Nephron (organoid): ENCODE measurements at regions not wholly inside any gene's neighbourhood (a gene's known extent, or its start where the extent isn't known, plus 50 kb on each side); places are given as distances from the start of the nearest gene placed in this dataset.

ENCODE experiments used
- H3K27ac Mint-ChIP-seq, 3 experiments: 2 replicates each; pipeline ENCODE4 v1.8.0; 2020; ENCODE audit warnings: mixed read lengths in 3 of 3, mild to moderate bottlenecking in 2 of 3, moderate library complexity in 1 of 3
- H3K27me3 Mint-ChIP-seq: 2 replicates; pipeline ENCODE4 v1.8.0; 2021; ENCODE audit warnings: low read depth, mild to moderate bottlenecking, moderate library complexity, mixed read lengths
- H3K36me3 Mint-ChIP-seq: 2 replicates; pipeline ENCODE4 v1.8.0; 2020; ENCODE audit warnings: low read depth, mixed read lengths
- H3K4me1 Mint-ChIP-seq: 2 replicates; pipeline ENCODE4 v1.8.0; 2020; ENCODE audit warnings: mixed read lengths
- H3K4me3 Mint-ChIP-seq, 3 experiments: 2 replicates each; pipeline ENCODE4 v1.8.0; 2020; ENCODE audit warnings: mild to moderate bottlenecking in 3 of 3, mixed read lengths in 3 of 3, moderate library complexity in 2 of 3
- H3K9me3 Mint-ChIP-seq: 2 replicates; pipeline ENCODE4 v1.8.0; 2020; ENCODE audit warnings: mixed read lengths
- CTCF ChIP-seq, 3 experiments: fragments of 200-600 bp; sonication (generic); IDR thresholded peaks; one replicate each; pipeline ENCODE4 v1.5.0; 2021; ENCODE audit warnings: antibody characterized with exemption in 3 of 3; ENCODE audit not compliant: unreplicated experiment in 3 of 3

- Mint-ChIP-seq H3K27me3 (no peaks in the 10 kb centered on the region), H3K36me3 (peaks cover 9% of the 10 kb centered on the region), H3K27ac (no peak overlapping the region), H3K4me3 (no peak overlapping the region), H3K9me3 (peaks cover 20% of the 10 kb centered on the region), H3K4me1 (peaks cover 26% of the 10 kb centered on the region)
- no peak for TF ChIP-seq CTCF (IDR thresholded peaks at IDR 0.05; ENCODE audit: unreplicated experiment in 3 of 3)
Measured at GRCh38 chr14:53786045-53786444, 170.6 kb downstream of the BMP4 start.

- Mint-ChIP-seq H3K4me3 (no peak overlapping the region), H3K4me1 (peaks cover 13% of the 10 kb centered on the region), H3K27me3 (no peaks in the 10 kb centered on the region), H3K36me3 (peaks cover 9% of the 10 kb centered on the region), H3K9me3 (peaks cover 27% of the 10 kb centered on the region), H3K27ac (no peak overlapping the region)
- no peak for TF ChIP-seq CTCF (IDR thresholded peaks at IDR 0.05; ENCODE audit: unreplicated experiment in 3 of 3)
Measured at GRCh38 chr14:53784688-53785087, 171.9 kb downstream of the BMP4 start.

DNA sequence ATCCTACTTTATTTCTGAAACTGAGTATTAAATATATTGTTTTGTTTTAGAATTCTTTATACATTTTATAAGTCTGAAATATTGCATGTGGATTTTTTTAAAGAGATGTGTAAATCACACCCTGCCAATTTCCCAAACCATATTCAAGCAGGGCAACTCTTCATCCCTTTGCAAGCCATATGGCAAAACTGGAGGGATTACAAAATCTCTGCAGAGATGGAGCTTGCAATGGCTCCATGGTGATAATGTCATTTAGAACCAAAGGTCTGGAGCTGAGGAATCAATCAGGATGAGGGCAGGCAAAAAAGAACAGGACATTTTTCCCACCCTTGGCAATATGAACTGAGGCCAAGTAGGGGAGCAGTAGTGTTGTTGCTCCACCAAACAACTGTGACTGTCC is 173.4 kb downstream of the BMP4 start:
- H3K4me3 Mint-ChIP-seq = no peak overlapping the region
- peaks cover 1% of the 10 kb centered on the region for H3K4me1 Mint-ChIP-seq
- no peak overlapping the region for H3K27ac Mint-ChIP-seq
- TF ChIP-seq CTCF (IDR thresholded peaks at IDR 0.05; ENCODE audit: unreplicated experiment in 3 of 3) = no peak
- peaks cover 27% of the 10 kb centered on the region for H3K9me3 Mint-ChIP-seq
- peaks cover 9% of the 10 kb centered on the region for H3K36me3 Mint-ChIP-seq
- H3K27me3 Mint-ChIP-seq = no peaks in the 10 kb centered on the region

DNA sequence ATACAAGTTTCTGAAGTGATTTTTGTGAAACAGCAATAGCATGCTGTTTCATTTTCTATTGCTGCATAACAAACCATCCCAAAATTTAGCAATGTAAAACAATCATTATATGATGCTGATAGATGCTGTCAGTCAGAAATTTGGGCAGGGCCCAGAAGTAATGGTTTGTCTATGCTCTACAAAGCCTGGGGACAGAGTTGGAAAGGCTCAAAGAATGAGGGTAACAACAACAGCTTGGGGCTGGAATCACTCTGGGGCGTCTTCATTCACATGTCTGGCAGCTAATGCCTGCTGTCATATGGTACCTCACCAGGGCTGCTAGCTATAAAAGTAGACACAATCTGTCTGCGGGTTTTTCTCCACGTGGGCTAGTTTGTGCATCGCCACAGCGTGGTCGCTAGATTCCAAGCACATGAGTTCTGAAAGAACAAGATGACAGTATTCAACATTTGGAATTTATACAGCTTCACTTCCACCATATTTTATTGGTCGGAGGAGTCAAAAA is 176.5 kb downstream of the BMP4 start:
- Mint-ChIP-seq H3K27me3 (no peaks in the 10 kb centered on the region), H3K36me3 (peaks cover 9% of the 10 kb centered on the region), H3K9me3 (peaks cover 30% of the 10 kb centered on the region), H3K4me1 (no peaks in the 10 kb centered on the region), H3K27ac (no peak overlapping the region), H3K4me3 (no peak overlapping the region)
- TF ChIP-seq CTCF (IDR thresholded peaks at IDR 0.05; ENCODE audit: unreplicated experiment in 3 of 3) = no peak

DNA sequence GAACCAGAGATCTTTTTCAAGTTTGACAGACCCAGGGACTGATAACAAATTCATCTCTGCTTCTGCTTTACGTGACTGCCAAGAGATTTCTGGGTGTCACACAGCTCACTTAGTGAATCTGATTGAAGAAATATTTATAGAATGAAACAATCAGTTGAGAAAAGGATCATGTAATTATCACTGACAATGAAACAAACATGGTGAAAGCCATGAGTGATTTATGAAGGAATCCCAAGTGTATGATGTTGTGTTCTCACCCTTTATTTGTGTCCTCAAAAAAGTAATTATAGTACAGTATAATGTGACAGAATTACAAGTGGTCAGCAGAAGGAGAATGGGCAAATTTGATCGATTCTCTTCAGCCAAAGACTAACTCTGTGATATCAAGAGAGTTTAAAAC is 177.3 kb downstream of the BMP4 start:
- Mint-ChIP-seq H3K36me3 (peaks cover 6% of the 10 kb centered on the region), H3K4me3 (no peak overlapping the region), H3K4me1 (no peaks in the 10 kb centered on the region), H3K27ac (no peak overlapping the region), H3K9me3 (peaks cover 23% of the 10 kb centered on the region), H3K27me3 (no peaks in the 10 kb centered on the region)
- TF ChIP-seq CTCF (IDR thresholded peaks at IDR 0.05; ENCODE audit: unreplicated experiment in 3 of 3) = no peak

DNA sequence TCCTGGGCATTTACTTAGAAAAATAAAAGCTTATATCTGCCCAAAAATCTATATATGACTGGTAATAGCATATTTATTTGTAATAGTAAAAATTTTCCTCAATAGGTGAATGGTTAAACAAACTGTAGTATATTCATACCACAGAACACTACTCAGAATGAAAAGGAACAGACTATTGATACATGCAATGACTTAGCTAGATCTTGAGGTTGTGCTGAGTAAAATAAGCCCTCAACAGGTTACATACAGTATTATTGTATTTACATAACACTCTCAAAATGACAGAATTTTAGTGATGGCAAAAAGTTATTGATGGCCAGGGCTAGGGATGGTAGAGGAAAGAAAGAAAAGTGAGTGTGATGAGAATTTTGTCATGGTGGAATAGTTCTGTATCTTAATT is 178.4 kb downstream of the BMP4 start:
- Mint-ChIP-seq H3K27ac (no peak overlapping the region), H3K27me3 (no peaks in the 10 kb centered on the region), H3K4me1 (no peaks in the 10 kb centered on the region), H3K36me3 (no peaks in the 10 kb centered on the region), H3K9me3 (peaks cover 18% of the 10 kb centered on the region), H3K4me3 (no peak overlapping the region)
- TF ChIP-seq CTCF (IDR thresholded peaks at IDR 0.05; ENCODE audit: unreplicated experiment in 3 of 3) = no peak
